GM12878 (cell line): ENCODE measurements at regions not wholly inside any gene's neighbourhood (a gene's known extent, or its start where the extent isn't known, plus 50 kb on each side); places are given as distances from the start of the nearest gene placed in this dataset.

ENCODE experiments used
- ATAC-seq: fragments of 200-7000 bp; cut with Tn5 transposase; 3 replicates; pipeline ENCODE4 v1.9.1; 2020; ENCODE audit warnings: mild to moderate bottlenecking, moderate library complexity
- BruUV-seq: library from RNA; stranded (reverse); fragments of 400-500 nt; replicated peaks from 2 replicates; lab custom pipeline; 2021; lab: Mats Ljungman, UMichigan
- CTCF ChIA-PET: fragments of 300-600 bp; sonication (Branson Sonifier 250); formaldehyde crosslinking; extraction: SDS; loops from one replicate; lab custom pipeline; 2021; ENCODE audit warnings: inconsistent platforms; lab: Yijun Ruan, JAX
- POLR2A ChIA-PET: fragments of 350-600 bp; formaldehyde crosslinking; extraction: SDS; loops from one replicate; lab custom pipeline; 2021; ENCODE audit warnings: inconsistent platforms; lab: Charles Lee
- RAD21 ChIA-PET: fragments of 300-600 bp; sonication (Branson Sonifier 250); formaldehyde crosslinking; loops from one replicate; lab custom pipeline; 2023; ENCODE audit warnings: antibody characterized with exemption; ENCODE audit not compliant: unreplicated experiment; lab: Charles Lee
- SMC1A ChIA-PET: fragments of 300-600 bp; sonication (Branson Sonifier 250); formaldehyde crosslinking; loops from one replicate; lab custom pipeline; 2023; ENCODE audit not compliant: unreplicated experiment, uncharacterized antibody; lab: Charles Lee
- DNase-seq: peaks from one replicate; pipeline ENCODE4 v3.0.0-alpha.2; 2011; ENCODE audit warnings: low read depth, low spot score
- FAIRE-seq: peaks from 3 replicates; lab custom pipeline; 2011; peaks lifted over from hg19 to GRCh38; lab: Jason Lieb, UNC
- H2AFZ ChIP-seq: 2 replicates; pipeline ENCODE4 v1.6.0; 2011; ENCODE audit warnings: low read depth, low read length, control low read depth; ENCODE audit not compliant: control insufficient read depth
- H3K27ac ChIP-seq: 2 replicates; pipeline ENCODE4 v1.5.1; 2011; ENCODE audit warnings: control low read depth; ENCODE audit not compliant: control insufficient read depth, insufficient read depth
- H3K27me3 ChIP-seq, 2 experiments: replicated peaks in 1 of 2; 2 replicates each; pipeline versions ENCODE4 v1.6.0 to v1.6.1; 2011; ENCODE audit warnings: low read length in 1 of 2; ENCODE audit not compliant: control insufficient read depth in 2 of 2, insufficient read depth in 2 of 2
- H3K36me3 ChIP-seq, 2 experiments: 2 replicates each; pipeline ENCODE4 v1.5.1; 2011; ENCODE audit warnings: low read length in 1 of 2; ENCODE audit not compliant: control insufficient read depth in 2 of 2, insufficient read depth in 2 of 2
- H3K4me1 ChIP-seq: 2 replicates; pipeline ENCODE4 v1.6.1; 2011; ENCODE audit warnings: mild to moderate bottlenecking, low read length, moderate library complexity, mixed read lengths; ENCODE audit not compliant: control insufficient read depth, insufficient read depth
- H3K4me2 ChIP-seq: 2 replicates; pipeline ENCODE4 v1.6.0; 2011; ENCODE audit warnings: control low read depth; ENCODE audit not compliant: control insufficient read depth, insufficient read depth
- H3K4me3 ChIP-seq: fragments of 200-600 bp; sonication (generic); 2 replicates; pipeline ENCODE4 v1.5.1; 2016
- H3K79me2 ChIP-seq: 2 replicates; pipeline ENCODE4 v1.6.0; 2011; ENCODE audit warnings: low read length; ENCODE audit not compliant: control insufficient read depth, insufficient read depth
- H3K9ac ChIP-seq: 2 replicates; pipeline ENCODE4 v1.8.0; 2011; ENCODE audit warnings: low read length, control low read depth, mixed read lengths; ENCODE audit not compliant: control insufficient read depth, insufficient read depth
- H3K9me3 ChIP-seq: replicated peaks from 3 replicates; pipeline ENCODE4 v1.5.1; 2011; ENCODE audit warnings: mild to moderate bottlenecking, low read length; ENCODE audit not compliant: control insufficient read depth, insufficient read depth
- H4K20me1 ChIP-seq: 2 replicates; pipeline ENCODE4 v1.6.0; 2011; ENCODE audit not compliant: control insufficient read depth, insufficient read depth
- JUNB ChIP-seq: IDR thresholded peaks from 2 replicates; pipeline ENCODE4 v1.6.1; 2016; ENCODE audit warnings: antibody characterized with exemption, mild to moderate bottlenecking
- PKNOX1 ChIP-seq: fragments of 450-650 bp; IDR thresholded peaks from 2 replicates; pipeline ENCODE4 v1.6.1; 2016; ENCODE audit warnings: mild to moderate bottlenecking
- STAT1 ChIP-seq: fragments of 450-650 bp; conservative IDR thresholded peaks from 2 replicates; pipeline ENCODE4 v1.6.1; 2014; ENCODE audit warnings: antibody characterized with exemption, mild to moderate bottlenecking
- ZBTB4 ChIP-seq: fragments of 450-650 bp; formaldehyde crosslinking; IDR thresholded peaks from 2 replicates; pipeline ENCODE4 v1.4.0; 2022; ENCODE audit warnings: mild to moderate bottlenecking, moderate library complexity
- WGBS: methylation state at CpG from one replicate; pipeline ENCODE4 v1.1.6; 2016; ENCODE audit warnings: low lambda C conversion rate; ENCODE audit not compliant: insufficient replicate concordance, insufficient coverage; ENCODE audit errors: missing lambda C conversion rate; 5-methylcytosine and 5-hydroxymethylcytosine counted together
- in situ Hi-C: fragments of 300-500 bp; cut with MboI; formaldehyde crosslinking; loops from 9 replicates; pipeline ENCODE4 v1.14.3; 2018; ENCODE audit warnings: mixed read lengths
- intact Hi-C: fragments of 100-400 bp; cut with micrococcal nuclease; formaldehyde crosslinking; loops from one replicate; pipeline ENCODE4 v1.14.2; 2022; ENCODE audit not compliant: unreplicated experiment

DNA sequence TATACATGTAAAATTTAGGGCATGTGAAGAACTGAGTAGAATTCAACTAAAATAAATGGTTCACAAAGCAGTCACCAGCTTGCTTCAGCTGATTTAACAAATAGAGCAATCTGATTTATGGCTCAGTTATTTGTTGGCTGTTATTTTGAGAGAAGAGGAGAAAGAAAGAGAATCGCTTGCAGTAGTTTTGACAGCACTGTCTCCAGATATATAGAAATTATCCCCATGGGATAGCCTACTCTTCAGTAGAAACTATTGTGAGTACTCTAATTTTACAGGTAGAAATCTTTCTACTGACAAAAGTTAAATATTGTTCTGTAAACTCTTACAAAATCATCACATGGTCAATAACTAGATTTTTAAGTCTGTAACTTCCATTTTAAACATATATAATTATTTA is 1098.2 kb downstream of the MRPL39 start:
- DNase-seq (no peak), ATAC-seq (no peak), FAIRE-seq (no peak)
- SMC1A ChIA-PET: no interaction called here
- RAD21 ChIA-PET: no interaction called here
- BruUV-seq: no TSS peak
- Histone ChIP-seq H4K20me1 (no peaks in the 10 kb centered on the region), H3K4me2 (no peak overlapping the region), H3K4me1 (no peaks in the 10 kb centered on the region), H3K4me3 (no peak overlapping the region), H2AFZ (no peak overlapping the region), H3K9ac (no peak overlapping the region), H3K27me3 (no peaks in the 10 kb centered on the region), H3K36me3 (no peaks in the 10 kb centered on the region), H3K27ac (no peak overlapping the region), H3K9me3 (no peaks in the 10 kb centered on the region), H3K79me2 (no peaks in the 10 kb centered on the region)
- CTCF ChIA-PET: no interaction called here
- in situ Hi-C loops (no loop called here), intact Hi-C loops (no loop called here)
- POLR2A ChIA-PET: no interaction called here
- no peak for TF ChIP-seq JUNB
- TF ChIP-seq STAT1: no peak
- TF ChIP-seq PKNOX1: no peak
- TF ChIP-seq ZBTB4: no peak
- 23% methylated on average over 1 of the region's 1 CpG for WGBS
